K562 (cell line): ENCODE measurements at regions not wholly inside any gene's neighbourhood (a gene's known extent, or its start where the extent isn't known, plus 50 kb on each side); places are given as distances from the start of the nearest gene placed in this dataset.

ENCODE experiments used
- CREB1 ChIP-seq, 2 experiments: sonication (generic) in 1 of 2; formaldehyde crosslinking in 1 of 2; IDR thresholded peaks; 2 replicates each; pipeline versions ENCODE4 v1.6.1 to v1.8.0; 2012 to 2022; ENCODE audit warnings: inconsistent platforms in 1 of 2, mild to moderate bottlenecking in 1 of 2, missing genetic modification reagents in 1 of 2, moderate library complexity in 1 of 2
- ETS1 ChIP-seq: conservative IDR thresholded peaks from 2 replicates; pipeline ENCODE4 v1.6.1; 2011; ENCODE audit warnings: low read depth, mild to moderate bottlenecking, low read length; ENCODE audit not compliant: control insufficient read depth
- MAFF ChIP-seq: IDR thresholded peaks from 2 replicates; pipeline ENCODE4 v1.6.1; 2012; ENCODE audit warnings: low read length, improper control_type of control experiment
- MAFG ChIP-seq: fragments of 450-650 bp; conservative IDR thresholded peaks from 2 replicates; pipeline ENCODE4 v1.6.1; 2016; ENCODE audit warnings: missing genetic modification characterization, missing compliant biosample characterization
- NRF1 ChIP-seq, 2 experiments: fragments of 450-650 bp; IDR thresholded peaks in 1 of 2; conservative IDR thresholded peaks in 1 of 2; 2 replicates each; pipeline ENCODE4 v1.6.1; 2014; ENCODE audit warnings: mild to moderate bottlenecking in 2 of 2
- PATZ1 ChIP-seq: fragments of 250-450 bp; sonication (Bioruptor Pico); IDR thresholded peaks from 2 replicates; pipeline ENCODE4 v1.5.0; 2020; ENCODE audit warnings: mild to moderate bottlenecking, borderline replicate concordance
- POLR2AphosphoS5 ChIP-seq: IDR thresholded peaks from 2 replicates; pipeline ENCODE4 v1.6.1; 2011; ENCODE audit warnings: mild to moderate bottlenecking, low read depth, low read length, moderate library complexity; ENCODE audit not compliant: control insufficient read depth, insufficient read depth
- SP2 ChIP-seq: IDR thresholded peaks from 2 replicates; pipeline ENCODE4 v1.6.1; 2011; ENCODE audit warnings: mild to moderate bottlenecking, low read depth, low read length, moderate library complexity; ENCODE audit not compliant: poor library complexity, severe bottlenecking; ENCODE audit errors: extremely low read depth
- SRSF1 ChIP-seq: fragments of 200-400 bp; formaldehyde crosslinking; IDR thresholded peaks from 2 replicates; pipeline ENCODE4 v1.6.1; 2017; ENCODE audit warnings: mild to moderate bottlenecking, low read depth, low read length, moderate library complexity
- STAT5B ChIP-seq: fragments of 250-450 bp; sonication (Bioruptor Pico); IDR thresholded peaks from 2 replicates; pipeline ENCODE4 v1.8.0; 2021; ENCODE audit warnings: mild to moderate bottlenecking, inconsistent platforms
- TAF1 ChIP-seq: IDR thresholded peaks from 2 replicates; pipeline ENCODE4 v1.6.1; 2011; ENCODE audit warnings: mild to moderate bottlenecking, low read length, moderate library complexity; ENCODE audit not compliant: insufficient read depth, control insufficient read depth, severe bottlenecking; ENCODE audit errors: extremely low read depth
- TF ChIP-seq, protein P1 (sequence below), 3 experiments: IDR thresholded peaks in 2 of 3; conservative IDR thresholded peaks in 1 of 3; 2 replicates each; pipeline ENCODE4 v1.5.1; 2011 to 2012; ENCODE audit warnings: low read length in 3 of 3, mild to moderate bottlenecking in 3 of 3, control low read depth in 2 of 3, improper control_type of control experiment in 1 of 3, inconsistent platforms in 1 of 3, low read depth in 1 of 3, mixed read lengths in 1 of 3, moderate library complexity in 1 of 3; ENCODE audit not compliant: insufficient read depth in 2 of 3
- TF ChIP-seq, protein P2 (sequence below): fragments of 450-650 bp; IDR thresholded peaks from 2 replicates; pipeline ENCODE4 v1.6.1; 2018; ENCODE audit warnings: mild to moderate bottlenecking, low read depth; ENCODE audit not compliant: partially characterized antibody

DNA sequence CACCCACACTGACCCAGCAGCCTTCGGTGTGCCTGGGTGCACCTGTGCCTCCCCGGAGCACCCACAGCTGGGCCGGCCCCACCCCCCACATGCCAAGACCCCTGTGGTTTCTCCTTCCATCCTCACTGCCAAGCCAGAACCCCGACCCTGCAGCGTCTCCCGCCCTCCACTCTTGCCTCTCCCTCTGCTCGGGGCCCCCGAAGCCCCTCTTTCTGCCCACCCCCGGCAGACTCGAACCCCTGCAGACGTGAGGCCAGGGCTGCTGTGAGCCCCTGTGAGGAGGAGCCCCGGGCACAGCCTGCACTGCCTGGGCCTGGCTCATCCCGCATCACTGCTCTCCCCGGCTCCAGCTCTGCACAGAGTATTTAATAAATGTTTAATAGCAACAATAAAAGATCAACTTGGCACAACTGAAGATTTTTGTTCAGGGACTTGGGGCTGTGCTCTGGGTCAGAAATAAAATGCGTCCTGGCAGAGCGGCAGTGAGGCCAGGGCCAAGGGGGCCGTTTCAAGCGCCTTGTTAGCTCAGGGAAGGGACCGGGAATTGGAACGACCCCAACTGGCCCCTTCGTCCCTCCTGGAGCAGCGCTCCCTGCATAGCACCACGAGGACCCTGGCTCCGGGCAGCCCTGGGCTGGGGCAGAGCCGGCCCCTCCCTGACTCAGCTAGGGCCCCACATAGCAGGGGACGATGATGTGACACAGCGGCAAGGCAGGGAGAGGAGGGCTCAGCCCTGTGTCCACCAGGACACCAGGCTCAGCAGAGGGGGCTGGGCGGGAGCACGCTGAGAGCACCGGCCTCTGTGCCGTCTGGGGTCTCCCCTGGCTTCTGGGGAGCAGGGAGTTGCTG lies 520.8 kb downstream of the BRD1 start:
- TF ChIP-seq MAFG (tag) (no peak), SP2 (no peak), ETS1 (no peak), TAF1 (no peak), CREB1 (IDR thresholded peaks at IDR 0.05) (no peak), CREB1 (CRISPR knock-in tag; IDR thresholded peaks at IDR 0.05) (no peak), MAFF (no peak), STAT5B (CRISPR knock-in tag) (no peak), PATZ1 (CRISPR knock-in tag) (no peak), POLR2AphosphoS5 (no peak), NRF1 (conservative IDR thresholded peaks at IDR 0.05 in 1 of 2, IDR thresholded peaks at IDR 0.05 in 1 of 2) (no peak), SRSF1 (no peak)
- TF ChIP-seq, protein P1, sequence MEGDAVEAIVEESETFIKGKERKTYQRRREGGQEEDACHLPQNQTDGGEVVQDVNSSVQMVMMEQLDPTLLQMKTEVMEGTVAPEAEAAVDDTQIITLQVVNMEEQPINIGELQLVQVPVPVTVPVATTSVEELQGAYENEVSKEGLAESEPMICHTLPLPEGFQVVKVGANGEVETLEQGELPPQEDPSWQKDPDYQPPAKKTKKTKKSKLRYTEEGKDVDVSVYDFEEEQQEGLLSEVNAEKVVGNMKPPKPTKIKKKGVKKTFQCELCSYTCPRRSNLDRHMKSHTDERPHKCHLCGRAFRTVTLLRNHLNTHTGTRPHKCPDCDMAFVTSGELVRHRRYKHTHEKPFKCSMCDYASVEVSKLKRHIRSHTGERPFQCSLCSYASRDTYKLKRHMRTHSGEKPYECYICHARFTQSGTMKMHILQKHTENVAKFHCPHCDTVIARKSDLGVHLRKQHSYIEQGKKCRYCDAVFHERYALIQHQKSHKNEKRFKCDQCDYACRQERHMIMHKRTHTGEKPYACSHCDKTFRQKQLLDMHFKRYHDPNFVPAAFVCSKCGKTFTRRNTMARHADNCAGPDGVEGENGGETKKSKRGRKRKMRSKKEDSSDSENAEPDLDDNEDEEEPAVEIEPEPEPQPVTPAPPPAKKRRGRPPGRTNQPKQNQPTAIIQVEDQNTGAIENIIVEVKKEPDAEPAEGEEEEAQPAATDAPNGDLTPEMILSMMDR (IDR thresholded peaks at IDR 0.05 in 2 of 3, conservative IDR thresholded peaks at IDR 0.05 in 1 of 3; ENCODE audit: insufficient read depth in 2 of 3, low read depth in 1 of 3, low read length in 3 of 3), result no peak
- TF ChIP-seq, protein P2, sequence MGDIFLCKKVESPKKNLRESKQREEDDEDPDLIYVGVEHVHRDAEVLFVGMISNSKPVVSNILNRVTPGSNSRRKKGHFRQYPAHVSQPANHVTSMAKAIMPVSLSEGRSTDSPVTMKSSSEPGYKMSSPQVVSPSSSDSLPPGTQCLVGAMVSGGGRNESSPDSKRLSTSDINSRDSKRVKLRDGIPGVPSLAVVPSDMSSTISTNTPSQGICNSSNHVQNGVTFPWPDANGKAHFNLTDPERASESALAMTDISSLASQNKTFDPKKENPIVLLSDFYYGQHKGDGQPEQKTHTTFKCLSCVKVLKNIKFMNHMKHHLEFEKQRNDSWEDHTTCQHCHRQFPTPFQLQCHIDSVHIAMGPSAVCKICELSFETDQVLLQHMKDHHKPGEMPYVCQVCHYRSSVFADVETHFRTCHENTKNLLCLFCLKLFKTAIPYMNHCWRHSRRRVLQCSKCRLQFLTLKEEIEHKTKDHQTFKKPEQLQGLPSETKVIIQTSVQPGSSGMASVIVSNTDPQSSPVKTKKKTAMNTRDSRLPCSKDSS, result no peak
